ENCODE measurements at regions not wholly inside any gene's neighbourhood (a gene's known extent, or its start where the extent isn't known, plus 50 kb on each side); places are given as distances from the start of the nearest gene placed in this dataset.

DNA sequence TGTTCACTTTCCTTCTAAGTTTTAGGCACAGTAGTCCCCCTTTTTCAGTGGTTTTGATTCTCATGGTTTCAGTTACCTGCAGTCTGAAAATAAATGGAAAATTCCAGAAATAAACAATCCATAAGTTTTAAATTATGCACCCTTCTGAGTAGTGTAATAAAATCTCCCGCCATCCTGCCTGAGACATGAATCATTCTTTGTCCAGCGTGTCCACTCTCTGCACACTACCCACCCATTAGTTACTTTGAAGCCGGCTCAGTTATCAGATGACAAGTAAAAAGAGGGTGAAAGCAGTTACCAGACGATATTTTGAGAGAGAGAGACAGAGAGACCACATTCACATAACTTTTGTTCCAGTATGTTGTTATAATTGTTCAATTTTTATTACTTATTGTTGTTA lies 400.5 kb downstream of the TMX3 start:
- H3K9ac ChIP-seq (ENCODE audit: low read depth, low read length), result no peak overlapping the region
- no peaks in the 10 kb centered on the region for H3K4me1 ChIP-seq (ENCODE audit: control insufficient read depth, insufficient read depth, low read length)
- H3K4me3 ChIP-seq (ENCODE audit: low read depth, low read length), result no peak overlapping the region
- no peaks in the 10 kb centered on the region for H3K27me3 ChIP-seq (ENCODE audit: control insufficient read depth, insufficient read depth, low read length)
- H3K36me3 ChIP-seq (ENCODE audit: control insufficient read depth, insufficient read depth, low read length), result no peaks in the 10 kb centered on the region
- H3K9me3 ChIP-seq (ENCODE audit: control insufficient read depth, insufficient read depth, low read length), result no peaks in the 10 kb centered on the region

DNA sequence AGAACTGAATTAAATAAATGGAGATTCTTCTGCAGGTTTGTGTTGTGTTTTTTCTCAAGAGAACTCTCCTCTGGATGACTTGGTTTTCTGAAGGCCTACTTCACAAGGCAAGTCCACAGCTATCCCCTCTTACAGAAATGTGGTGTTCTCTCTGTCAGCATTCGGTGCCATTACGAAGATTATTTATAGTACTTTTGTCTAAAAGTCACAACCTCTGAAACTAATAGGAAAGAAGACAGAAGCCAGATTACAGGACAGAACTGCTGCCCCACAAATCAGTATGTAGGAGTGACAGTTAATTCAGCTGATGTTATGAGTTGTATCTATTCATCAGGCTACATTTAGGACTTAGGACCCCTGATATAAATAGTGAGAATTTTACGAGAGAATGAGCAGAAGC lies 413.5 kb downstream of the TMX3 start:
- H3K9ac ChIP-seq (ENCODE audit: low read depth, low read length), result no peak overlapping the region
- no peaks in the 10 kb centered on the region for H3K9me3 ChIP-seq (ENCODE audit: control insufficient read depth, insufficient read depth, low read length)
- H3K27me3 ChIP-seq (ENCODE audit: control insufficient read depth, insufficient read depth, low read length), result no peaks in the 10 kb centered on the region
- H3K4me1 ChIP-seq (ENCODE audit: control insufficient read depth, insufficient read depth, low read length), result no peaks in the 10 kb centered on the region
- no peak overlapping the region for H3K4me3 ChIP-seq (ENCODE audit: low read depth, low read length)
- no peaks in the 10 kb centered on the region for H3K36me3 ChIP-seq (ENCODE audit: control insufficient read depth, insufficient read depth, low read length)

DNA sequence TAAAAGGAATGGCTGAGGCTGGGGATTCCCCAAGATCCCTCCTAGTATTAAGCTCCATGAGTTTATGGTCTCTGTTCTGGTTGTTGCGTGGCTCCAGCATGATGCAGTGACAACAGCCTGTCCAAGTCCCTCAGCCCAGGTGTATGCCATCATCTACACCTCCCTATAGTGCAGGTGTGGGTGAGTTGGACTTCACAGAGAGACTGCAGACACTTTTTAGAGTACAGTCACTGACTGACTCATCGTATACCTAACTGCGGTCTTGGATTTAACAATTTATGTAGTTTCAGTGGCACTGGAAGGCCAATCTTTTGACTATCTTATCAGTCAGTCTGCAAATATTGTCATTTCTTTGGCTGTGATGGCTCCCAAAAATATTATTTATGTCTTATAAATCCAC lies 415.0 kb downstream of the TMX3 start:
- Histone ChIP-seq H3K4me3 (ENCODE audit: low read depth, low read length) (no peak overlapping the region), H3K4me1 (ENCODE audit: control insufficient read depth, insufficient read depth, low read length) (no peaks in the 10 kb centered on the region), H3K9me3 (ENCODE audit: control insufficient read depth, insufficient read depth, low read length) (no peaks in the 10 kb centered on the region), H3K9ac (ENCODE audit: low read depth, low read length) (no peak overlapping the region), H3K36me3 (ENCODE audit: control insufficient read depth, insufficient read depth, low read length) (no peaks in the 10 kb centered on the region), H3K27me3 (ENCODE audit: control insufficient read depth, insufficient read depth, low read length) (no peaks in the 10 kb centered on the region)

DNA sequence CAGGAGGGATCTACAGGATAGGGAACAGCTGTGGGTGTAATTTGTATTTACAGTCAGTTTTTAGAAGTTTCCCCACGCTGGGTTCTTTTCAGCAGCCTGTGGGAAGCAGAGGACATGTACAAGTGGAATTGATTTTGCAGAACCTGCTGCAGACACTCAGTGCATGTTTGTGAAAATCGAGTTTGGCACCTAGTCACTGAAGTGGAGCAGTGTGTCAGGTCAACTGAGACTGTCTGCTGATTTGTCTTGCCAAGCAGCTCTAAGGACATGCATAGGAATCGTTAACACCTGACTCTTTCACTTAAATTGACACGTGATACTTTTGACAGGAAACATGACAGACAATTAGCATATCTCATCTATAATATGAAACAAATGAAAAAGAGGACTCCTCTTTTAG lies 416.6 kb downstream of the TMX3 start:
- no peaks in the 10 kb centered on the region for H3K36me3 ChIP-seq (ENCODE audit: control insufficient read depth, insufficient read depth, low read length)
- no peaks in the 10 kb centered on the region for H3K9me3 ChIP-seq (ENCODE audit: control insufficient read depth, insufficient read depth, low read length)
- H3K9ac ChIP-seq (ENCODE audit: low read depth, low read length), result no peak overlapping the region
- H3K27me3 ChIP-seq (ENCODE audit: control insufficient read depth, insufficient read depth, low read length), result no peaks in the 10 kb centered on the region
- H3K4me3 ChIP-seq (ENCODE audit: low read depth, low read length), result no peak overlapping the region
- H3K4me1 ChIP-seq (ENCODE audit: control insufficient read depth, insufficient read depth, low read length), result no peaks in the 10 kb centered on the region

DNA sequence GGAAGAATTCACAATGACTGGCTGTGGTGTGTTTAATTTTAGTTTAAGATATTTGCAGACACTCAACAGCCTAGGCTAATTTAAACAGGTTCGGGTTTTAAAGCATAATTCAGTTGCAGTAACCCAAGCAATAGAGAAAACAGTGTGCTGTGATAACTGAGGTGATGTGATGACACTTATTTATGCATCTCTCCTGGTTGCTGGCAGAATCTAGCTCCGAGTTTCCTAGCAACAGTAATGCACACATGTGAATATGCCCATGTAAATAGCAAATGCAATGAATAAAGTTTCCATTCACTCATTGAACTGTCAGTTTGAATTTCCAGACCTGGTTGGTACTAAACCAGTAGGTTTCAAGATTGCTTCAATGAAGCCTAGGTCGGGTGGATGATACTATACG lies 426.5 kb downstream of the TMX3 start:
- H3K9ac ChIP-seq (ENCODE audit: low read depth, low read length), result no peak overlapping the region
- no peaks in the 10 kb centered on the region for H3K27me3 ChIP-seq (ENCODE audit: control insufficient read depth, insufficient read depth, low read length)
- no peaks in the 10 kb centered on the region for H3K36me3 ChIP-seq (ENCODE audit: control insufficient read depth, insufficient read depth, low read length)
- no peak overlapping the region for H3K4me3 ChIP-seq (ENCODE audit: low read depth, low read length)
- no peaks in the 10 kb centered on the region for H3K9me3 ChIP-seq (ENCODE audit: control insufficient read depth, insufficient read depth, low read length)
- H3K4me1 ChIP-seq (ENCODE audit: control insufficient read depth, insufficient read depth, low read length), result no peaks in the 10 kb centered on the region

DNA sequence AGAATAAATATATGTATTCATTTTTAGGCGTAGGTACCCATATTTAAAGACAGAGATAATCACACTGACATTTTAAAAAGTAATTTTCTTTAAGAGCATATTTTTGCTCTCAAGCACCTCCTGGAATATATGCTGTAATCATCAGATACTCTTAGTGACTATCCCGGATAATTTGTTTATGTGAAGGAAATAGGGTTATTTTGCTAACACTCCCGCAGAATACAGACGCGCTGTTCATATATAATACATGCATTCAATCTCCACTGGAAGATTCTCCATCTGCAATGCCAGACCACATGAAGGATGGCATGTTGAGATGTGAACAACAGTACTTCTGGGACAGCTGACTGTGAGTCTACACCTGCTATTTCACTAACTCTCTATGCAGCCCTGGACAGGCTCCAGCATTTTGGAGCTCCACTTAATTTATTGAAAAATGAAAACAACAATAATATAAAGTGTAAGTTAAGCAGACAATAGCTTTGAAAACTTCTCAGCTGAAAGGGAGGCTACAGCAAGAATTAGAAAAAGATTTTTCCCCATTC lies 430.6 kb downstream of the TMX3 start:
- Histone ChIP-seq H3K4me3 (ENCODE audit: low read depth, low read length) (no peak overlapping the region), H3K4me1 (ENCODE audit: control insufficient read depth, insufficient read depth, low read length) (no peaks in the 10 kb centered on the region), H3K9me3 (ENCODE audit: control insufficient read depth, insufficient read depth, low read length) (no peaks in the 10 kb centered on the region), H3K27me3 (ENCODE audit: control insufficient read depth, insufficient read depth, low read length) (no peaks in the 10 kb centered on the region), H3K36me3 (ENCODE audit: control insufficient read depth, insufficient read depth, low read length) (no peaks in the 10 kb centered on the region), H3K9ac (ENCODE audit: low read depth, low read length) (no peak overlapping the region)

DNA sequence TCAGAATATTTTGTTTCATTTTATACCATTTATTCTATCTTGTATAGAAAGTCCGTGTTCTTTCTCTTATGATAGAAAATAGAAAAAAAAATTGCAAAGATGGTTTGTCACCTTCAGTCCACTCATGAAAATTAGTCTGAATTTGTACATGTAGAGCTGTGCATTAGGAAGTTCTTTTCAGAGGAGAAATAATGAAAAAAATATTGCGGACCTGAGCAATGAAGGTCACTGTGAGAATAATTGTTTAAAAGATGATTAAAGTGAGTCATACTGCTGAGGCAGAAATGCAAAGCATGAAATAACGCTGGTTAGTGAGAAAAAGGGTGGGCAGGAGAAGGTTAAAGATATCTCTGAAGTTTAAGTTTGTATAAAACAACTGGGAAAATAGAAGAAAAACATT lies 431.1 kb downstream of the TMX3 start:
- Histone ChIP-seq H3K9me3 (ENCODE audit: control insufficient read depth, insufficient read depth, low read length) (no peaks in the 10 kb centered on the region), H3K4me3 (ENCODE audit: low read depth, low read length) (no peak overlapping the region), H3K36me3 (ENCODE audit: control insufficient read depth, insufficient read depth, low read length) (no peaks in the 10 kb centered on the region), H3K9ac (ENCODE audit: low read depth, low read length) (no peak overlapping the region), H3K27me3 (ENCODE audit: control insufficient read depth, insufficient read depth, low read length) (no peaks in the 10 kb centered on the region), H3K4me1 (ENCODE audit: control insufficient read depth, insufficient read depth, low read length) (no peaks in the 10 kb centered on the region)

DNA sequence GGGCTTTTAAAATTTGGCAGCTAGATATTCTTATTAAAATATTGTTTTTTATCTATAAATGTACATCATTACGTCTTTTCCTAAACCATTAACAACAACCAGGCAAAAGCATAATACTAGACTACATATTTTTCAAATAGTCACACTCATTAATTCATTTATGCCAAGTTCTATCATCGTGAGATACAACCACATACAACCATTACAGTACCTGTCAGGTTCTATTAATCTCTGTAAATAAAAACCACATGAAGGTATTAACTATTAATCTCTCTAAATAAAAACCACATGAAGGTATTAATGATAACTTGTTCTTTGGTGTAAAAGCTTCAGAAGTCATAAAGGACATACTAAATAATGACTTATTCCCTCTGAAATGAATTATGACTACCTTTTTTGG lies 432.7 kb downstream of the TMX3 start:
- no peaks in the 10 kb centered on the region for H3K27me3 ChIP-seq (ENCODE audit: control insufficient read depth, insufficient read depth, low read length)
- H3K4me1 ChIP-seq (ENCODE audit: control insufficient read depth, insufficient read depth, low read length), result no peaks in the 10 kb centered on the region
- H3K9me3 ChIP-seq (ENCODE audit: control insufficient read depth, insufficient read depth, low read length), result no peaks in the 10 kb centered on the region
- H3K36me3 ChIP-seq (ENCODE audit: control insufficient read depth, insufficient read depth, low read length), result no peaks in the 10 kb centered on the region
- H3K9ac ChIP-seq (ENCODE audit: low read depth, low read length), result no peak overlapping the region
- no peak overlapping the region for H3K4me3 ChIP-seq (ENCODE audit: low read depth, low read length)

DNA sequence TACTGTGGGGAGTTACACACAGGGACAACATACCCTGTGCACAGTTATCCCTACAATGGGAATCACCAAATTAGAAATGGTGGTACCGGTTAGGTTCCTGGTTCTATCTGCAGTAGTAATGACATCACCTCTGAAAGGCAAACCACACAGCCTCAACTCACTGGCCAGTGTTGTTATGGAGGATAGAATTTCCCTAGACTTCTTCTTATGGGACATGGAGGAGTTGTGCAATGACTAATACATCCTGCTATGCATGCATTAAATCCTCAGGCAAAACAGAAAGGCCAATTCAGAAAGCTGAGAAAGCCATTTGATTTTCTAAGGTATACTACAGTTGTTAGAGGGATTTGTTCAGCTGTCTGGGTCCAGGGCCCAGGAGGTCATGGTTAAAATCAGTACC lies 439.3 kb downstream of the TMX3 start:
- Histone ChIP-seq H3K9ac (ENCODE audit: low read depth, low read length) (no peak overlapping the region), H3K4me1 (ENCODE audit: control insufficient read depth, insufficient read depth, low read length) (no peaks in the 10 kb centered on the region), H3K27me3 (ENCODE audit: control insufficient read depth, insufficient read depth, low read length) (no peaks in the 10 kb centered on the region), H3K9me3 (ENCODE audit: control insufficient read depth, insufficient read depth, low read length) (no peaks in the 10 kb centered on the region), H3K4me3 (ENCODE audit: low read depth, low read length) (no peak overlapping the region), H3K36me3 (ENCODE audit: control insufficient read depth, insufficient read depth, low read length) (no peaks in the 10 kb centered on the region)

DNA sequence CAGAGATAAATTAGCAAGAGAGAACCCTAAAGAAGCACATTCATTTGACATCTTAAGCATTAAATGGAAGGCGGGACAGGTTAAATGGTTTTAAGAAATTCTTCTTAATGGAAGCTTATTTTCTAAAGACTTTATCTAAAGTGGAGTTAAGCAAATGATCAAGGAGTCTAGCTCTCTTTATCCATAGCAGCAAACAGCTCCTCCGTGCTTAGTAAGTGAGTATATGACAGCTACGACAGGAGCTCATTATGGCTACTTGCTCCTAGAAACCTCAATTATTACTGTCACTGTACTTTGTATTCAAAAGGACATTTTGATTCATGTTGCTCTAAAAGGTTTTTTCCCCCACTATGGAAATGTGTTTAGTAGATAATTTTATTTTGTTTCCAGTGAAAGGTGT lies 444.9 kb downstream of the TMX3 start:
- Histone ChIP-seq H3K9ac (ENCODE audit: low read depth, low read length) (no peak overlapping the region), H3K4me3 (ENCODE audit: low read depth, low read length) (no peak overlapping the region), H3K36me3 (ENCODE audit: control insufficient read depth, insufficient read depth, low read length) (no peaks in the 10 kb centered on the region), H3K27me3 (ENCODE audit: control insufficient read depth, insufficient read depth, low read length) (no peaks in the 10 kb centered on the region), H3K4me1 (ENCODE audit: control insufficient read depth, insufficient read depth, low read length) (no peaks in the 10 kb centered on the region), H3K9me3 (ENCODE audit: control insufficient read depth, insufficient read depth, low read length) (no peaks in the 10 kb centered on the region)

DNA sequence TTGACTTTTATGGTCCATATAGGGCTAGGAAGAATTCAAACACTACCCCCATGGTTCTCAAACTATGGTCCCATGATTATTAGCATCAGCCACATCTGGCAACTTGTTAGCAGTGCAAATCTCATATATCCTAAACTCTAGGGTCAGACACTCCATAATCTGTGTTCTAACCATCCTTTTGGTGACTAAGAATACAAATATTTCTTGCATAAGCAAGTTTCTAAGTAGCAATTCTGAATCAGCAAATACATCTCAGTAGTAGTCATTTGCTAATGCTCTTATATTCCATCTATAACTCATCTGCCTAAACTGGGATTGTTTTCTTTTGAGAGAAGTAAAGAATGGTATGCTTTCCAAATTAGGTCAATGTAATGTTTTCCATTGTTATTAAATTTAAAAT lies 447.3 kb downstream of the TMX3 start:
- H3K4me1 ChIP-seq (ENCODE audit: control insufficient read depth, insufficient read depth, low read length), result no peaks in the 10 kb centered on the region
- H3K9ac ChIP-seq (ENCODE audit: low read depth, low read length), result no peak overlapping the region
- H3K4me3 ChIP-seq (ENCODE audit: low read depth, low read length), result no peak overlapping the region
- no peaks in the 10 kb centered on the region for H3K36me3 ChIP-seq (ENCODE audit: control insufficient read depth, insufficient read depth, low read length)
- no peaks in the 10 kb centered on the region for H3K27me3 ChIP-seq (ENCODE audit: control insufficient read depth, insufficient read depth, low read length)
- H3K9me3 ChIP-seq (ENCODE audit: control insufficient read depth, insufficient read depth, low read length), result no peaks in the 10 kb centered on the region

DNA sequence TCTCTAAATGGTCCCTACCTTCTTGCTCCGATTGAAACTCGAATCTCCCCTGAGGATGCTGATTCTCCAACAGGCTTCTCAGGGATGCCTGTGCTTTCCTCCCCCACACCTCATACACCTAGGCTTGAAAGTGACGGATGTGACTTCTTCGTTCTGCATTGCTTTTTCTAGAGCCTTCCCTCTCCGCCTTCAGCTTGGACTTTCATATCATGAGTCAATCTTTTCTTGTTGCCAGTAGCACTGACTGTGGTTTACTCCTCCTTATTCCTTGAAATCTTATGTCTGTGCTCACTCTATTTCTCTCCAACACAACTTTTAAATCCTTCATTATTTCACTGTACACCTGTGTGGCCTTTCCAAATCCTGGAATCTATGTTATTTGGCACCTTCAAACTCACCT lies 451.4 kb downstream of the TMX3 start:
- Histone ChIP-seq H3K9me3 (ENCODE audit: control insufficient read depth, insufficient read depth, low read length) (no peaks in the 10 kb centered on the region), H3K4me1 (ENCODE audit: control insufficient read depth, insufficient read depth, low read length) (no peaks in the 10 kb centered on the region), H3K36me3 (ENCODE audit: control insufficient read depth, insufficient read depth, low read length) (no peaks in the 10 kb centered on the region), H3K9ac (ENCODE audit: low read depth, low read length) (no peak overlapping the region), H3K27me3 (ENCODE audit: control insufficient read depth, insufficient read depth, low read length) (no peaks in the 10 kb centered on the region), H3K4me3 (ENCODE audit: low read depth, low read length) (no peak overlapping the region)
